ENCODE measurements at regions not wholly inside any gene's neighbourhood (a gene's known extent, or its start where the extent isn't known, plus 50 kb on each side); places are given as distances from the start of the nearest gene placed in this dataset.
A peak's percentile ranks its signal among the peaks of the same experiment; 100 is the strongest.

DNA sequence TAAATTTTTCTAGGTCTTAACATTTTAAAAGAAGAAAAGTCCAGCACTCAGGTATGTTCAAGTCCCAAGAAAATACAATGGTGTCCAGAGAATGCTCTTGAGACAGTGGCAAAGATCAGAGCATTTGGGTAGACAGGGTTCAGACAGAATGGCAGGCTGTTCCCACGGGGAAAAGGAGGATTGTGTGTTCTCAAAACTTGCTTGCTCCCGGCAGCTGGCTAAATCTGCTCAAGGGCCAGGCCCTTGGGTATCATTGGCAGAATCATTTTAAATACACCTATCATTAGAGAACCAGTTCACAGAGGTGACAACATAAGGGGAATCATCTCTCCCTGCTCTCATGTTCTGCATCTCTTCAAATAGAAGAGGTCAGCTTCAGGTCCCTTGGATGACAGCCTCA is 456.3 kb downstream of the DTHD1 start:
- TF ChIP-seq, protein P1, sequence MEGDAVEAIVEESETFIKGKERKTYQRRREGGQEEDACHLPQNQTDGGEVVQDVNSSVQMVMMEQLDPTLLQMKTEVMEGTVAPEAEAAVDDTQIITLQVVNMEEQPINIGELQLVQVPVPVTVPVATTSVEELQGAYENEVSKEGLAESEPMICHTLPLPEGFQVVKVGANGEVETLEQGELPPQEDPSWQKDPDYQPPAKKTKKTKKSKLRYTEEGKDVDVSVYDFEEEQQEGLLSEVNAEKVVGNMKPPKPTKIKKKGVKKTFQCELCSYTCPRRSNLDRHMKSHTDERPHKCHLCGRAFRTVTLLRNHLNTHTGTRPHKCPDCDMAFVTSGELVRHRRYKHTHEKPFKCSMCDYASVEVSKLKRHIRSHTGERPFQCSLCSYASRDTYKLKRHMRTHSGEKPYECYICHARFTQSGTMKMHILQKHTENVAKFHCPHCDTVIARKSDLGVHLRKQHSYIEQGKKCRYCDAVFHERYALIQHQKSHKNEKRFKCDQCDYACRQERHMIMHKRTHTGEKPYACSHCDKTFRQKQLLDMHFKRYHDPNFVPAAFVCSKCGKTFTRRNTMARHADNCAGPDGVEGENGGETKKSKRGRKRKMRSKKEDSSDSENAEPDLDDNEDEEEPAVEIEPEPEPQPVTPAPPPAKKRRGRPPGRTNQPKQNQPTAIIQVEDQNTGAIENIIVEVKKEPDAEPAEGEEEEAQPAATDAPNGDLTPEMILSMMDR (IDR thresholded peaks at IDR 0.05; ENCODE audit: low read depth, low read length) = no peak
- DNase-seq (ENCODE audit: low read depth in 2 of 2) = no peak
- no peak overlapping the region for H3K4me3 ChIP-seq (replicated peaks in 1 of 2; ENCODE audit: low read depth in 2 of 2, low read length in 2 of 2)

DNA sequence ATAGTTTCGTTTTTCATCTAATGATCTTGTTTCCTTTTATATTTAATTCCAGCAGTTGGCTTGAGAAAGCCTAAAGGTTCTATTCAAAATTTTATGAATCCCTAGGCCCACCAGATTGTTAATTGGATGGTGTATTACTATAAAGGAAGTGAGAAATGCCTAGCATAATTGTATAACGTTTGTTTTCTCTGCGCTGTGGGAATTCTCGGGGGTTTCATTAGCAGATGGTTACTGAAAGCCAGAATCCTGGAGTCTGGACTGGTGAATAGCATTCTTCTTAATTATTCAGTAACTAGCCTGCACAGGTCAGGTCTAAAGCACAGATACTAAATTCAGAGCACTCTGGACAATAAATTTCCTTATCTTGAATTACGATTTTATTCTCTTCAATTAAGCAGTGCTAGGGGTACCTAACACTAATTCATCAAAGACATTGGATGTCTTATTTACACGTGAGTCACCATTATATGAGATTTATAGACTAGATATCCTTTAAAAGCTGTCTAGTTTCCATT is 459.4 kb downstream of the DTHD1 start:
- no peak for DNase-seq (ENCODE audit: low read depth in 2 of 2)
- TF ChIP-seq, protein P1 (IDR thresholded peaks at IDR 0.05; ENCODE audit: low read depth, low read length) = no peak
- H3K4me3 ChIP-seq (replicated peaks in 1 of 2; ENCODE audit: low read depth in 2 of 2, low read length in 2 of 2) = no peak overlapping the region

DNA sequence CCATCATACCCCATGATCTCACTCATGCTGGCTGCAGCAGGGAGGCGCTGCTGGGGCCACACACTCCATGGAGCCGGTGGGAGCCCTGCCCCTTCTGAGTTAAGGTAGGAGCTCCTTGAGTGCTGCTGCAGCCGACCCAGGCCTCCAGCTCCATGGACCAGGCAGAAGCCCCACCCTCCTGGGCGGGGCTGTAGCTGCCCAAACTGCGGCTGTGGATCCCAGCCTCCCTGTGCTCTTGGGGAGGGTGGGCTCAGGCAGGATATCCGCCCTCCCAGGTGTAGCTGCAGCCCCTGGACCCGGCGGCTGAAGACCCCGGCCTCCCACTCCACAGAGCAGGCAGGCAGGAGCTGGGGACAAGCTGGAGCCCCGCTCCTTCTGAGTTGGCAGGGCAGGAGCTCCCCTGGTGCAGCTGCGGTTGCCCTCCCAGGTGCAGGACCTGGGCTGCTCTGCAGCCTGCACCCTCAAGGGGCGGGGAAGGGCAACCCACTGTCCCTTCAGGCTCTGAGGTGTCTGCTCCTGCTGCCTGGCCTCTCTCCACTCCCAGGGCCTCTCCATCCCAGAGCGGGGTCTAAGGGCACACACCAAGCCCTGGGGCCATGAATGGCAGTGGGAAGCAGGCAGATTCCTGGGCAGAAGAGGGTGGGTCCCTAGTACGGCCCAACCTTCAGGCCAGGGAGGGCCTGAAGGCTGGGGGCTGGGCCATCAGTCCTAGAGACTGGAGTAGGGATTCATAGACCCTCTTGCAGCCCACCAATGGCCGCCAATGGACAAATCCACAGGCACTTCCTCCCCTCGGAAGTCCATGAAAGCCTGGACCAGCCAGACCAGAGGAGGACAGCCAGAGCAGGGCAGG is 466.1 kb downstream of the DTHD1 start:
- no peak overlapping the region for H3K4me3 ChIP-seq (replicated peaks in 1 of 2; ENCODE audit: low read depth in 2 of 2, low read length in 2 of 2)
- DNase-seq (ENCODE audit: low read depth in 2 of 2) = no peak
- TF ChIP-seq, protein P1 (IDR thresholded peaks at IDR 0.05; ENCODE audit: low read depth, low read length) = no peak

DNA sequence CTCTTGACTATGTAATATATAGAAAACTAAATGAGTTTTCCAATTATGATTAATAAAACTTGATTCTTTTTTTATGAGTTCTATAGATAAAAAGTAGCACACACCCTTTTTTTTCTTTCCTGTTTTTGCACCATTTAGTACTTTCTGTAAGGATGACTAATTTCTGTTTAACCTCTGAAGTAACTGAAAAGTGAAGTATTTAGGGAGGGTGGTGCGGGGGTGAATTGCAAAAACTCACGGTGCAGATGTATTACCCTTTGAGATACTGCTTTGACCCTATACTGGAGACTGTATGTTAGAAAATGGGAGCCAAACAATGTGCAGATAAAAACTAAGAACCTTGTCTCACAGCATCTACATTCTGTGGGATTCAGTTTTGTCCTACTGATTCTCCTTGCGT is 471.6 kb downstream of the DTHD1 start:
- TF ChIP-seq, protein P1 (IDR thresholded peaks at IDR 0.05; ENCODE audit: low read depth, low read length) = no peak
- no peak overlapping the region for H3K4me3 ChIP-seq (replicated peaks in 1 of 2; ENCODE audit: low read depth in 2 of 2, low read length in 2 of 2)
- DNase-seq (ENCODE audit: low read depth in 2 of 2) = no peak

DNA sequence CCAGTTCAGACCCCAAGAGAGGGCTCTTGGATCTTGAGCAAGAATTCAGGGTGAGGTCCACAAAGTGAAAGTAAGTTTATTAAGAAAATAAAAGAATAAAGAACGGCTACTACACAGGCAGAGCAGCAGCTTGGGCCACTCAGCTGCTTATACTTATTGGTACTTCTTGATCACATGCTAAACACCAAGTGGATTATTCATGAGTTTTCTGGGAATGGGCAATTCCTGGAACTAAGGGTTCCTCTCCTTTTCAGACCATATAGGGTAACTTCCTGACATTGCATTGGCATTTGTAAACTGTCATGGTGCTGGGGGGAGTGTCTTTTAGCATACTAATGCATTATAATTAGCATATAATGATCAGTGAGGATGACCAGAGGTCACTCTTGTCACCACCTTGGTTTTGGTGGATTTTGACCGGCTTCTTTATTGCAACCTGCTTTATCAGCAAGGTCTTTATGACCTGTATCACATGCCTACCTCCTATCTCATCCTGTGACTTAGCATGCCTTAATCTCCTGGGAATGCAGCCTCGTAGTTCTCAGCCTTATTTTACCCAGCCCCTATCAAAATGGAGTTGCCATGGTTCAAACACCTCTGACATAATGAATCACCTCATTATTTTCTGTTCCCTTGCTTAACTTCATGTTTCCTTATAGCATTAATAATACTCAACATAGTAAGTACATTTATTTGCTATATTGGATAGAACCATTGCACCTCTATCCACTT is 476.3 kb downstream of the DTHD1 start:
- no peak for DNase-seq (ENCODE audit: low read depth in 2 of 2)
- TF ChIP-seq, protein P1 (IDR thresholded peaks at IDR 0.05; ENCODE audit: low read depth, low read length) = no peak
- H3K4me3 ChIP-seq (replicated peaks in 1 of 2; ENCODE audit: low read depth in 2 of 2, low read length in 2 of 2) = no peak overlapping the region

DNA sequence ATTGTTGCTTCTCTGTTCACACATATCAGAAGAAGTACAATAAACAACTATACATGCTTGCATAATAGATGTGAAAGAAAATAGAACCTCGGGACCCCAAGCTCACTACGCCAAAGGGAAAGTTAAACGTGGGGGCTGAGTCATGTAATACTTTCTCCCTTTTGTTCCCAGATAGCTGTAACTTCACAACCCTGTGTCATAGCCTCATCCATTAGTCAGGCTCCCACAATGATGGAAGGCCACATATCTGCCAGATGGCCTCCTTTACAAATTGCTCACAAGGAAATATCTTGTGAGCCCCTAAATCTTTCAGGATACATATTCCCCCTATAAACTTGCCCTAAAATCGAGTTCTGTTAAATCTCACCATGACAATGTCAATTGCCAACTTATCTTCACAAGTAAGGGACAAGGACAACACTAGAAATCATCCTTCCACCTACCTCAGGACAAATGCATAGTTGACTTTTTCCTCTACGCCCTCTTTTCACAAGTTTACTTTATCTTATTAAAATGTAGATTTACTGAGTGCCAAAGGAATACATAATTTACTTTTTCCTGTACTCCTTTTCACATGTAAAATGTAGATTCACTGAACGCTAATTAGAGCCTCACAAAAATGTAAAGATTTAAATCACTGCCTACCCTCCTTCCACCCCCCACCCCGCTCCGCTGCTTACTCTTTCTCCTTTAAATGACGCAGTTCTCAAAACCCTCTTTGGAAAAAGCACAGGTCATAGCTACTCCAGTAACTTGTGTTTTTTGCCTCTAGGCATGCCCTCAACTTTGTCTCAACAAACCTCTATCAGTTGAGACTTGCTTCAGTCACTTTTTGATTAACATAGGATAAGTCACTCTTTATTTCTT is 477.1 kb downstream of the DTHD1 start:
- DNase-seq (ENCODE audit: low read depth in 2 of 2) = peak in 1 of 2 donors; percentile 1
- no peak overlapping the region for H3K4me3 ChIP-seq (replicated peaks in 1 of 2; ENCODE audit: low read depth in 2 of 2, low read length in 2 of 2)
- TF ChIP-seq, protein P1 (IDR thresholded peaks at IDR 0.05; ENCODE audit: low read depth, low read length) = no peak
